LoVo (cell line): ENCODE measurements at regions not wholly inside any gene's neighbourhood (a gene's known extent, or its start where the extent isn't known, plus 50 kb on each side); places are given as distances from the start of the nearest gene placed in this dataset.

Experiments
- DNase-seq: peaks from one replicate; pipeline ENCODE4 v3.0.0-alpha.2; 2016; ENCODE audit warnings: low spot score

GRCh38 chr17:77572065-77572601 lies 386.4 kb upstream of the TNRC6C start:
- no peak for DNase-seq

GRCh38 chr17:77572851-77573250 lies 385.7 kb upstream of the TNRC6C start:
- DNase-seq: no peak

GRCh38 chr17:77577491-77577890 lies 381.0 kb upstream of the TNRC6C start:
- no peak for DNase-seq

GRCh38 chr17:77579131-77579530 lies 379.4 kb upstream of the TNRC6C start:
- DNase-seq: no peak

- no peak for DNase-seq
These were observed 378.8 kb upstream of the TNRC6C start for GRCh38 chr17:77579682-77580081.

GRCh38 chr17:77580531-77581270 lies 377.8 kb upstream of the TNRC6C start:
- no peak for DNase-seq

- peak; percentile 25 for DNase-seq
These were observed 377.0 kb upstream of the TNRC6C start for GRCh38 chr17:77581480-77581879.

- no peak for DNase-seq
These were observed 373.2 kb upstream of the TNRC6C start for GRCh38 chr17:77585142-77585860.

GRCh38 chr17:77590951-77591735 lies 367.4 kb upstream of the TNRC6C start:
- no peak for DNase-seq

GRCh38 chr17:77592106-77592865 lies 366.2 kb upstream of the TNRC6C start:
- DNase-seq: no peak

GRCh38 chr17:77593081-77593480 lies 365.4 kb upstream of the TNRC6C start:
- no peak for DNase-seq

- DNase-seq: no peak
These were observed 363.9 kb upstream of the TNRC6C start for GRCh38 chr17:77594416-77595209.

- DNase-seq: no peak
These were observed 361.7 kb upstream of the TNRC6C start for GRCh38 chr17:77596491-77597417.

- DNase-seq: no peak
These were observed 360.9 kb upstream of the TNRC6C start for GRCh38 chr17:77597418-77598240.

- no peak for DNase-seq
These were observed 360.3 kb upstream of the TNRC6C start for GRCh38 chr17:77598241-77598620.

GRCh38 chr17:77599699-77600098 lies 358.8 kb upstream of the TNRC6C start:
- DNase-seq: no peak

- DNase-seq: no peak
These were observed 358.2 kb upstream of the TNRC6C start for GRCh38 chr17:77600346-77600745.

GRCh38 chr17:77601054-77601979 lies 357.2 kb upstream of the TNRC6C start:
- no peak for DNase-seq
